ENCODE measurements at regions not wholly inside any gene's neighbourhood (a gene's known extent, or its start where the extent isn't known, plus 50 kb on each side); places are given as distances from the start of the nearest gene placed in this dataset.

DNA sequence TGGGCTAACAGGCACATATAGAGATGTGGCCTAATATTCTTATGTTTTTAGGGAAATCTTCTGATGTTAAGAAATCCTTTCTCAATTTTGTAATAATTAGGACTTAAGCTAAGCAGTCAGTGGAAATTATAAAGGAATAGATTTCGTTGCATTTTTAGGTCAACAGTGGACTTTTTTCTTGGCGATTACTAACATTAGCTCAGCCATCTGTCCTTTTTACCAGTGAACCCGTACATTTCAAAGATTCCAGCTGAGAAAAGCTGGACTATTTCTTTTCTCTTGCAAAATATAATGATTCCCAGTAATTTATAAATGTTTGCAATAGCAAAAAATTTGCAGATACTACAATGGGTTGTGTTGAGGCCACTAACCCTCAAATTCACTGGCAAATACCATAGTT lies 54.9 kb upstream of the CA10 start:
- TF ChIP-seq ZNF837 (tag by site-specific recombination; IDR thresholded peaks at IDR 0.05) (no peak), ZNF302 (tag by site-specific recombination; IDR thresholded peaks at IDR 0.05; ENCODE audit: low read depth) (no peak), ZNF510 (tag by site-specific recombination; IDR thresholded peaks at IDR 0.05; ENCODE audit: insufficient replicate concordance) (no peak), ZNF155 (tag by site-specific recombination; IDR thresholded peaks at IDR 0.05) (no peak), ZNF768 (tag by site-specific recombination; IDR thresholded peaks at IDR 0.05) (no peak), SP3 (tag by site-specific recombination; IDR thresholded peaks at IDR 0.05) (no peak), ZNF274 (IDR thresholded peaks at IDR 0.05; ENCODE audit: low read length) (no peak), ZNF274 (tag by site-specific recombination; IDR thresholded peaks at IDR 0.05; ENCODE audit: borderline replicate concordance) (no peak), ZNF626 (tag by site-specific recombination; IDR thresholded peaks at IDR 0.05) (no peak)
- TF ChIP-seq, protein P1, sequence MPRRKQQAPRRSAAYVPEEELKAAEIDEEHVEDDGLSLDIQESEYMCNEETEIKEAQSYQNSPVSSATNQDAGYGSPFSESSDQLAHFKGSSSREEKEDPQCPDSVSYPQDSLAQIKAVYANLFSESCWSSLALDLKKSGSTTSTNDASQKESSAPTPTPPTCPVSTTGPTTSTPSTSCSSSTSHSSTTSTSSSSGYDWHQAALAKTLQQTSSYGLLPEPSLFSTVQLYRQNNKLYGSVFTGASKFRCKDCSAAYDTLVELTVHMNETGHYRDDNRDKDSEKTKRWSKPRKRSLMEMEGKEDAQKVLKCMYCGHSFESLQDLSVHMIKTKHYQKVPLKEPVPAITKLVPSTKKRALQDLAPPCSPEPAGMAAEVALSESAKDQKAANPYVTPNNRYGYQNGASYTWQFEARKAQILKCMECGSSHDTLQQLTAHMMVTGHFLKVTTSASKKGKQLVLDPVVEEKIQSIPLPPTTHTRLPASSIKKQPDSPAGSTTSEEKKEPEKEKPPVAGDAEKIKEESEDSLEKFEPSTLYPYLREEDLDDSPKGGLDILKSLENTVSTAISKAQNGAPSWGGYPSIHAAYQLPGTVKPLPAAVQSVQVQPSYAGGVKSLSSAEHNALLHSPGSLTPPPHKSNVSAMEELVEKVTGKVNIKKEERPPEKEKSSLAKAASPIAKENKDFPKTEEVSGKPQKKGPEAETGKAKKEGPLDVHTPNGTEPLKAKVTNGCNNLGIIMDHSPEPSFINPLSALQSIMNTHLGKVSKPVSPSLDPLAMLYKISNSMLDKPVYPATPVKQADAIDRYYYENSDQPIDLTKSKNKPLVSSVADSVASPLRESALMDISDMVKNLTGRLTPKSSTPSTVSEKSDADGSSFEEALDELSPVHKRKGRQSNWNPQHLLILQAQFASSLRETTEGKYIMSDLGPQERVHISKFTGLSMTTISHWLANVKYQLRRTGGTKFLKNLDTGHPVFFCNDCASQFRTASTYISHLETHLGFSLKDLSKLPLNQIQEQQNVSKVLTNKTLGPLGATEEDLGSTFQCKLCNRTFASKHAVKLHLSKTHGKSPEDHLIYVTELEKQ (tag by site-specific recombination; IDR thresholded peaks at IDR 0.05; ENCODE audit: borderline replicate concordance): no peak
- TF ChIP-seq, protein P2, sequence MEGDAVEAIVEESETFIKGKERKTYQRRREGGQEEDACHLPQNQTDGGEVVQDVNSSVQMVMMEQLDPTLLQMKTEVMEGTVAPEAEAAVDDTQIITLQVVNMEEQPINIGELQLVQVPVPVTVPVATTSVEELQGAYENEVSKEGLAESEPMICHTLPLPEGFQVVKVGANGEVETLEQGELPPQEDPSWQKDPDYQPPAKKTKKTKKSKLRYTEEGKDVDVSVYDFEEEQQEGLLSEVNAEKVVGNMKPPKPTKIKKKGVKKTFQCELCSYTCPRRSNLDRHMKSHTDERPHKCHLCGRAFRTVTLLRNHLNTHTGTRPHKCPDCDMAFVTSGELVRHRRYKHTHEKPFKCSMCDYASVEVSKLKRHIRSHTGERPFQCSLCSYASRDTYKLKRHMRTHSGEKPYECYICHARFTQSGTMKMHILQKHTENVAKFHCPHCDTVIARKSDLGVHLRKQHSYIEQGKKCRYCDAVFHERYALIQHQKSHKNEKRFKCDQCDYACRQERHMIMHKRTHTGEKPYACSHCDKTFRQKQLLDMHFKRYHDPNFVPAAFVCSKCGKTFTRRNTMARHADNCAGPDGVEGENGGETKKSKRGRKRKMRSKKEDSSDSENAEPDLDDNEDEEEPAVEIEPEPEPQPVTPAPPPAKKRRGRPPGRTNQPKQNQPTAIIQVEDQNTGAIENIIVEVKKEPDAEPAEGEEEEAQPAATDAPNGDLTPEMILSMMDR (tag by site-specific recombination; IDR thresholded peaks at IDR 0.05): no peak
- TF ChIP-seq, protein P3, sequence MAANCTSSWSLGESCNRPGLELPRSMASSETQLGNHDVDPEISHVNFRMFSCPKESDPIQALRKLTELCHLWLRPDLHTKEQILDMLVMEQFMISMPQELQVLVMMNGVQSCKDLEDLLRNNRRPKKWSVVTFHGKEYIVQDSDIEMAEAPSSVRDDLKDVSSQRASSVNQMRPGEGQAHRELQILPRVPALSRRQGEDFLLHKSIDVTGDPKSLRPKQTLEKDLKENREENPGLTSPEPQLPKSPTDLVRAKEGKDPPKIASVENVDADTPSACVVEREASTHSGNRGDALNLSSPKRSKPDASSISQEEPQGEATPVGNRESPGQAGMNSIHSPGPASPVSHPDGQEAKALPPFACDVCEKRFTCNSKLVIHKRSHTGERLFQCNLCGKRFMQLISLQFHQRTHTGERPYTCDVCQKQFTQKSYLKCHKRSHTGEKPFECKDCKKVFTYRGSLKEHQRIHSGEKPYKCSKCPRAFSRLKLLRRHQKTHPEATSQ (tag by site-specific recombination; IDR thresholded peaks at IDR 0.05): no peak
- TF ChIP-seq, protein P4, sequence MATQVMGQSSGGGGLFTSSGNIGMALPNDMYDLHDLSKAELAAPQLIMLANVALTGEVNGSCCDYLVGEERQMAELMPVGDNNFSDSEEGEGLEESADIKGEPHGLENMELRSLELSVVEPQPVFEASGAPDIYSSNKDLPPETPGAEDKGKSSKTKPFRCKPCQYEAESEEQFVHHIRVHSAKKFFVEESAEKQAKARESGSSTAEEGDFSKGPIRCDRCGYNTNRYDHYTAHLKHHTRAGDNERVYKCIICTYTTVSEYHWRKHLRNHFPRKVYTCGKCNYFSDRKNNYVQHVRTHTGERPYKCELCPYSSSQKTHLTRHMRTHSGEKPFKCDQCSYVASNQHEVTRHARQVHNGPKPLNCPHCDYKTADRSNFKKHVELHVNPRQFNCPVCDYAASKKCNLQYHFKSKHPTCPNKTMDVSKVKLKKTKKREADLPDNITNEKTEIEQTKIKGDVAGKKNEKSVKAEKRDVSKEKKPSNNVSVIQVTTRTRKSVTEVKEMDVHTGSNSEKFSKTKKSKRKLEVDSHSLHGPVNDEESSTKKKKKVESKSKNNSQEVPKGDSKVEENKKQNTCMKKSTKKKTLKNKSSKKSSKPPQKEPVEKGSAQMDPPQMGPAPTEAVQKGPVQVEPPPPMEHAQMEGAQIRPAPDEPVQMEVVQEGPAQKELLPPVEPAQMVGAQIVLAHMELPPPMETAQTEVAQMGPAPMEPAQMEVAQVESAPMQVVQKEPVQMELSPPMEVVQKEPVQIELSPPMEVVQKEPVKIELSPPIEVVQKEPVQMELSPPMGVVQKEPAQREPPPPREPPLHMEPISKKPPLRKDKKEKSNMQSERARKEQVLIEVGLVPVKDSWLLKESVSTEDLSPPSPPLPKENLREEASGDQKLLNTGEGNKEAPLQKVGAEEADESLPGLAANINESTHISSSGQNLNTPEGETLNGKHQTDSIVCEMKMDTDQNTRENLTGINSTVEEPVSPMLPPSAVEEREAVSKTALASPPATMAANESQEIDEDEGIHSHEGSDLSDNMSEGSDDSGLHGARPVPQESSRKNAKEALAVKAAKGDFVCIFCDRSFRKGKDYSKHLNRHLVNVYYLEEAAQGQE (tag by site-specific recombination; IDR thresholded peaks at IDR 0.05): no peak
